ENCODE measurements at regions not wholly inside any gene's neighbourhood (a gene's known extent, or its start where the extent isn't known, plus 50 kb on each side); places are given as distances from the start of the nearest gene placed in this dataset.

DNA sequence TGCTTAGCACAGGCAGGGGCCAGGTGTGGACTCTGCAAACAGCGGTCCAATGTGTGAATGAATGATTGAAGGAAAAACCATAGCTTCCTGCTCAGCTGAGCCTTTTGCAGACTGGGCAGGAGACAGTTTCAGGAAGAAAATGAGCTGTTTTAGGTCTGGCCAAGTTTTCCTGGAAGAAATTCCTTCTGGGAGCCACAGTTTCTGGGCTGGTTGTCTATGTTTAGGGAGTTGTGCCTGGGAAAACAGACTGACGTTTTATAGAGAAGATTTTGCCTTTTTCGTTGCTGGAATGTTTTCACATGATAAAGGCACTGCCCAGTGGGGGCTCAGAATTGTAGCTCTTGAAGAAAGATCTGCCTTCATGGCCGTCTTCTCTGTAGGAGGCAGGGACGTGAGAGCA, 255.1 kb downstream of the CCSER2 start:
- Histone ChIP-seq H3K56ac (ENCODE audit: extremely low read depth, insufficient read depth, low read length) (no peak overlapping the region), H2AK9ac (replicated peaks; ENCODE audit: low read depth, low read length, poor library complexity) (no peak overlapping the region), H3K79me1 (ENCODE audit: low read depth in 1 of 2, low read length in 2 of 2) (no peaks in the 10 kb centered on the region), H3K4me1 (ENCODE audit: control insufficient read depth, insufficient read depth, low read length) (no peaks in the 10 kb centered on the region), H3K36me3 (ENCODE audit: control insufficient read depth, insufficient read depth, low read length) (no peaks in the 10 kb centered on the region), H3K4me2 (ENCODE audit: low read depth, low read length) (no peak overlapping the region), H3K4ac (ENCODE audit: low read depth, low read length) (no peak overlapping the region), H3K27ac (ENCODE audit: insufficient read depth, low read length) (no peak overlapping the region), H2BK15ac (ENCODE audit: low read depth, low read length) (no peak overlapping the region), H3K9me3 (ENCODE audit: control insufficient read depth, insufficient read depth, low read length) (no peaks in the 10 kb centered on the region), H2AK5ac (ENCODE audit: low read depth, low read length) (no peak overlapping the region), H3K27me3 (ENCODE audit: control insufficient read depth, insufficient read depth, low read length) (no peaks in the 10 kb centered on the region), H4K91ac (ENCODE audit: insufficient read depth, low read depth, low read length) (no peak overlapping the region), H2AFZ (replicated peaks; ENCODE audit: low read length, poor library complexity) (no peak overlapping the region), H3K9ac (ENCODE audit: low read depth, low read length) (no peak overlapping the region), H4K8ac (ENCODE audit: low read depth in 2 of 2, low read length in 2 of 2) (no peak overlapping the region), H3K9me1 (ENCODE audit: insufficient read depth, low read length) (no peaks in the 10 kb centered on the region), H3K23ac (ENCODE audit: low read depth, low read length) (no peak overlapping the region), H3K14ac (replicated peaks; ENCODE audit: low read depth, low read length) (no peak overlapping the region), H3K18ac (ENCODE audit: low read depth, low read length) (no peak overlapping the region), H2BK120ac (ENCODE audit: low read depth, low read length) (no peak overlapping the region), H4K5ac (ENCODE audit: low read depth, low read length) (no peak overlapping the region), H4K20me1 (ENCODE audit: insufficient read depth, low read length) (no peaks in the 10 kb centered on the region), H3K4me3 (ENCODE audit: insufficient read depth, low read depth, low read length) (no peak overlapping the region), H2BK20ac (ENCODE audit: low read depth, low read length) (no peak overlapping the region), H2BK5ac (ENCODE audit: low read depth, low read length, poor library complexity, severe bottlenecking) (no peak overlapping the region)
- CTCF ChIA-PET: no interaction called here
- DNase-seq: no peak
- TF ChIP-seq BHLHE40 (IDR thresholded peaks at IDR 0.05; ENCODE audit: low read depth, low read length) (no peak), RAD21 (IDR thresholded peaks at IDR 0.05; ENCODE audit: low read length) (no peak)
- 14% methylated on average over 2 of the region's 5 CpGs; no CpG with 5 or more reads in 1 of the 2 experiments for WGBS, 2 experiments (ENCODE audit: extremely low coverage in 2 of 2, insufficient read length in 1 of 2)
- BruUV-seq (replicated peaks): no TSS peak
- in situ Hi-C loops (cut with MboI; ENCODE audit: low sequenced_read_pairs): no loop called here
- intact Hi-C loops (cut with micrococcal nuclease): no loop called here
- no peak for ATAC-seq (ENCODE audit: low read depth)
- POLR2A ChIA-PET (ENCODE audit: unreplicated experiment): no interaction called here
- dilution Hi-C loops (cut with HindIII; ENCODE audit: low sequenced_read_pairs, unreplicated experiment): no loop called here
